OCI-LY1 (cell line): ENCODE measurements at regions not wholly inside any gene's neighbourhood (a gene's known extent, or its start where the extent isn't known, plus 50 kb on each side); places are given as distances from the start of the nearest gene placed in this dataset.

Source experiments
- EZH2 ChIP-seq: fragments of 200-600 bp; sonication (generic), shearing (Covaris generic); IDR thresholded peaks from 2 replicates; pipeline ENCODE4 v1.8.0; 2017; ENCODE audit warnings: borderline replicate concordance, mixed run types, mild to moderate bottlenecking, antibody characterized with exemption, low read length, moderate library complexity, mixed read lengths
- TF ChIP-seq, protein P1 (sequence below): fragments of 200-600 bp; sonication (generic), shearing (Covaris generic); IDR thresholded peaks from 2 replicates; pipeline ENCODE4 v1.5.1; 2017; ENCODE audit warnings: mild to moderate bottlenecking, antibody characterized with exemption, low read length, moderate library complexity, mixed read lengths

DNA sequence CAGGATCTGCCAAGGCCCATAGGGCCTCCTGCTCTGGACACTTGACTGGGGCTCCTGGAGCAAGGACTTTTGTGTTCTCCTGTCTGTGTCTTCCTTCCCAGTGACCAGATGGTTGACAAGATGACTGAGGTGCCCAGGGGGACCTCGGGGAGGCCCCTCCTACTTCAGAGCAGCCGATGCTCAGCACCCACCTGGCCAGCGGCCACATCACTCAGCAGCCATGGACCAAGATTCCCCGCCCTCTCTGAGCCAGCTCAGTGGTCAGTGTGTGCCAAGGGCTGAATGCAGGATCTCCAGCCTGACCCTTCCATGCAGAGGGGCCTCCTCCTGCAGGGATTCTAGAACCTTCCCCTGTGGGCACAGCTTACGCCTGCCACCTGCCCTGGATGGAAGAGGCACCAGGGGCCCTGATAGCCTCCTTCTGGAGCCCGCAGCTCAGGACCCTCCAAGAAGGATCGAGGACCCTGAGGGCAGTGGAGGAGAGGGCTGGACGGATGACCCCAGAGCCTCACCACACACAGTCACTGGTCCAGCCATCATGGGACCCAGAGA, 87.4 kb upstream of the GPC1 start:
- TF ChIP-seq, protein P1, sequence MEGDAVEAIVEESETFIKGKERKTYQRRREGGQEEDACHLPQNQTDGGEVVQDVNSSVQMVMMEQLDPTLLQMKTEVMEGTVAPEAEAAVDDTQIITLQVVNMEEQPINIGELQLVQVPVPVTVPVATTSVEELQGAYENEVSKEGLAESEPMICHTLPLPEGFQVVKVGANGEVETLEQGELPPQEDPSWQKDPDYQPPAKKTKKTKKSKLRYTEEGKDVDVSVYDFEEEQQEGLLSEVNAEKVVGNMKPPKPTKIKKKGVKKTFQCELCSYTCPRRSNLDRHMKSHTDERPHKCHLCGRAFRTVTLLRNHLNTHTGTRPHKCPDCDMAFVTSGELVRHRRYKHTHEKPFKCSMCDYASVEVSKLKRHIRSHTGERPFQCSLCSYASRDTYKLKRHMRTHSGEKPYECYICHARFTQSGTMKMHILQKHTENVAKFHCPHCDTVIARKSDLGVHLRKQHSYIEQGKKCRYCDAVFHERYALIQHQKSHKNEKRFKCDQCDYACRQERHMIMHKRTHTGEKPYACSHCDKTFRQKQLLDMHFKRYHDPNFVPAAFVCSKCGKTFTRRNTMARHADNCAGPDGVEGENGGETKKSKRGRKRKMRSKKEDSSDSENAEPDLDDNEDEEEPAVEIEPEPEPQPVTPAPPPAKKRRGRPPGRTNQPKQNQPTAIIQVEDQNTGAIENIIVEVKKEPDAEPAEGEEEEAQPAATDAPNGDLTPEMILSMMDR: no peak
- no peak for TF ChIP-seq EZH2
